ENCODE measurements at regions not wholly inside any gene's neighbourhood (a gene's known extent, or its start where the extent isn't known, plus 50 kb on each side); places are given as distances from the start of the nearest gene placed in this dataset.
"Not testable (repeated sequence)": the region's sequence is repeated elsewhere in the genome, so short reads cannot be mapped to it uniquely, and the experiment has no call there.

GRCh38 chr3:137669519-137670060, 94.5 kb upstream of the SOX14 start:
- intact Hi-C loops (cut with DNase I) = no loop called here
- no peak for ATAC-seq
- no peak for DNase-seq

- ATAC-seq = no peak
- DNase-seq = no peak
- intact Hi-C loops (cut with DNase I) = no loop called here
Measured at GRCh38 chr3:137687181-137687879, 76.8 kb upstream of the SOX14 start.

- intact Hi-C loops (cut with DNase I) = no loop called here
- no peak for DNase-seq
- ATAC-seq = no peak
Measured at GRCh38 chr3:137692803-137693431, 71.2 kb upstream of the SOX14 start.

GRCh38 chr3:137693791-137694190, 70.3 kb upstream of the SOX14 start:
- DNase-seq (no peak), ATAC-seq (no peak)
- intact Hi-C loops (cut with DNase I) = no loop called here

- DNase-seq = no peak
- intact Hi-C loops (cut with DNase I) = no loop called here
- no peak for ATAC-seq
Measured at GRCh38 chr3:137694836-137695235, 69.3 kb upstream of the SOX14 start.

- no peak for DNase-seq
- intact Hi-C loops (cut with DNase I) = no loop called here
- ATAC-seq = no peak
Measured at GRCh38 chr3:137695351-137695750, 68.8 kb upstream of the SOX14 start.

GRCh38 chr3:137709011-137709601, 55.0 kb upstream of the SOX14 start:
- intact Hi-C loops (cut with DNase I) = no loop called here

GRCh38 chr3:137713965-137714364, 50.1 kb upstream of the SOX14 start:
- DNase-seq; ATAC-seq; intact Hi-C loops (cut with DNase I): not testable (repeated sequence)

More at GRCh38 chr3:137709011-137709601, 55.0 kb upstream of the SOX14 start:
- DNase-seq = no peak
- ATAC-seq = no peak

All from left cardiac atrium (tissue), 4 donors.